Stomach (tissue), 4 donors: ENCODE measurements at regions not wholly inside any gene's neighbourhood (a gene's known extent, or its start where the extent isn't known, plus 50 kb on each side); places are given as distances from the start of the nearest gene placed in this dataset.

Experiments
- EP300 ChIP-seq: sonication (generic); formaldehyde crosslinking; IDR thresholded peaks from one replicate; pipeline ENCODE4 v1.6.1; 2017; ENCODE audit warnings: antibody characterized with exemption
- POLR2A ChIP-seq, 4 donors: fragments of 450-650 bp; IDR thresholded peaks; one replicate each; pipeline ENCODE4 v1.6.1; 2016; ENCODE audit warnings: antibody characterized with exemption in 4 of 4, control low read depth in 2 of 4, mild to moderate bottlenecking in 1 of 4, moderate library complexity in 1 of 4
- POLR2AphosphoS5 ChIP-seq, 3 donors: sonication (generic); formaldehyde crosslinking; IDR thresholded peaks; one replicate each; pipeline ENCODE4 v1.6.1; 2016; ENCODE audit warnings: antibody characterized with exemption in 3 of 3
- TF ChIP-seq, protein P1 (sequence below), 7 experiments: fragments of 450-650 bp in 4 of 7; fragments of 200-600 bp in 3 of 7; sonication (generic) in 3 of 7; IDR thresholded peaks; one replicate each; pipeline ENCODE4 v1.5.1; 2016 to 2019; ENCODE audit warnings: antibody characterized with exemption in 7 of 7, control low read depth in 2 of 7, mild to moderate bottlenecking in 1 of 7

DNA sequence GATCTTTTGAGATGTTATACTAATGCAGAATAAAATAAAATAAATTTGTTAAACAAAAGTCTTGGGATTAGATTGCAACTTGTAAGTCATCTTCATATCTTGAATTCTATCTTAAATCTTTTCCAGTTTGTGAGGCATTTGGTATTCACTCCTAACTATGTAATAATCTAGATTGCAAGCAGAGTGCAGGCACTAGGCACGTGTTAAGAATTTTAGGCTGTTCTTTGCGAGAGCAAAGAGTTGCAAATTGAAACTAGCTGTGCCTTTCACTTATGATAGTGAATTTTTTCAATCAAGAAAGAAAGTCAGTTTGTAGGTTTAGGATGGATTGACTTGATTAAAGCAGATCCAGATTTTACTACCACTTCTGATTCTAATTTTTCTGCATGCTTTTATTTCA, 264.1 kb upstream of the SPRY2 start:
- no peak for TF ChIP-seq POLR2AphosphoS5 (IDR thresholded peaks at IDR 0.05)
- TF ChIP-seq, protein P1, sequence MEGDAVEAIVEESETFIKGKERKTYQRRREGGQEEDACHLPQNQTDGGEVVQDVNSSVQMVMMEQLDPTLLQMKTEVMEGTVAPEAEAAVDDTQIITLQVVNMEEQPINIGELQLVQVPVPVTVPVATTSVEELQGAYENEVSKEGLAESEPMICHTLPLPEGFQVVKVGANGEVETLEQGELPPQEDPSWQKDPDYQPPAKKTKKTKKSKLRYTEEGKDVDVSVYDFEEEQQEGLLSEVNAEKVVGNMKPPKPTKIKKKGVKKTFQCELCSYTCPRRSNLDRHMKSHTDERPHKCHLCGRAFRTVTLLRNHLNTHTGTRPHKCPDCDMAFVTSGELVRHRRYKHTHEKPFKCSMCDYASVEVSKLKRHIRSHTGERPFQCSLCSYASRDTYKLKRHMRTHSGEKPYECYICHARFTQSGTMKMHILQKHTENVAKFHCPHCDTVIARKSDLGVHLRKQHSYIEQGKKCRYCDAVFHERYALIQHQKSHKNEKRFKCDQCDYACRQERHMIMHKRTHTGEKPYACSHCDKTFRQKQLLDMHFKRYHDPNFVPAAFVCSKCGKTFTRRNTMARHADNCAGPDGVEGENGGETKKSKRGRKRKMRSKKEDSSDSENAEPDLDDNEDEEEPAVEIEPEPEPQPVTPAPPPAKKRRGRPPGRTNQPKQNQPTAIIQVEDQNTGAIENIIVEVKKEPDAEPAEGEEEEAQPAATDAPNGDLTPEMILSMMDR (IDR thresholded peaks at IDR 0.05): no peak
- no peak for TF ChIP-seq POLR2A (IDR thresholded peaks at IDR 0.05)
- no peak for TF ChIP-seq EP300
